ENCODE measurements at regions not wholly inside any gene's neighbourhood (a gene's known extent, or its start where the extent isn't known, plus 50 kb on each side); places are given as distances from the start of the nearest gene placed in this dataset.

GRCh38 chr1:18008081-18008480 is 99.5 kb upstream of the IGSF21 start:
- Histone ChIP-seq H3K36me3 (no peaks in the 10 kb centered on the region), H3K4me1 (no peaks in the 10 kb centered on the region), H3K27ac (no peak overlapping the region), H3K4me3 (no peak overlapping the region), H3K27me3 (no peaks in the 10 kb centered on the region), H3K9me3 (no peaks in the 10 kb centered on the region)
- no peak for DNase-seq (ENCODE audit: low spot score in 2 of 2)
- TF ChIP-seq CTCF (IDR thresholded peaks at IDR 0.05), result no peak
- intact Hi-C loops (cut with DNase I), result no loop called here

- Histone ChIP-seq H3K4me3 (no peak overlapping the region), H3K9me3 (no peaks in the 10 kb centered on the region), H3K4me1 (no peaks in the 10 kb centered on the region), H3K36me3 (no peaks in the 10 kb centered on the region), H3K27ac (no peak overlapping the region), H3K27me3 (no peaks in the 10 kb centered on the region)
- TF ChIP-seq CTCF (IDR thresholded peaks at IDR 0.05), result no peak
- no peak for DNase-seq (ENCODE audit: low spot score in 2 of 2)
- intact Hi-C loops (cut with DNase I), result no loop called here
These were observed 98.5 kb upstream of the IGSF21 start for GRCh38 chr1:18009055-18009454.

- H3K4me3 ChIP-seq, result no peak overlapping the region
- no peaks in the 10 kb centered on the region for H3K4me1 ChIP-seq
- intact Hi-C loops (cut with DNase I), result no loop called here
- H3K36me3 ChIP-seq, result no peaks in the 10 kb centered on the region
- H3K27ac ChIP-seq, result no peak overlapping the region
- no peaks in the 10 kb centered on the region for H3K27me3 ChIP-seq
- no peak for DNase-seq (ENCODE audit: low spot score in 2 of 2)
- TF ChIP-seq CTCF (IDR thresholded peaks at IDR 0.05), result no peak
- no peaks in the 10 kb centered on the region for H3K9me3 ChIP-seq
These were observed 98.1 kb upstream of the IGSF21 start for GRCh38 chr1:18009478-18009961.

GRCh38 chr1:18010408-18010807 is 97.2 kb upstream of the IGSF21 start:
- Histone ChIP-seq H3K36me3 (no peaks in the 10 kb centered on the region), H3K27ac (no peak overlapping the region), H3K4me3 (no peak overlapping the region), H3K4me1 (no peaks in the 10 kb centered on the region), H3K27me3 (no peaks in the 10 kb centered on the region), H3K9me3 (no peaks in the 10 kb centered on the region)
- intact Hi-C loops (cut with DNase I), result no loop called here
- no peak for DNase-seq (ENCODE audit: low spot score in 2 of 2)
- no peak for TF ChIP-seq CTCF (IDR thresholded peaks at IDR 0.05)

GRCh38 chr1:18010945-18011344 is 96.7 kb upstream of the IGSF21 start:
- DNase-seq (ENCODE audit: low spot score in 2 of 2), result no peak
- intact Hi-C loops (cut with DNase I), result no loop called here
- Histone ChIP-seq H3K36me3 (no peaks in the 10 kb centered on the region), H3K27ac (no peak overlapping the region), H3K9me3 (no peaks in the 10 kb centered on the region), H3K4me1 (no peaks in the 10 kb centered on the region), H3K27me3 (no peaks in the 10 kb centered on the region), H3K4me3 (no peak overlapping the region)
- no peak for TF ChIP-seq CTCF (IDR thresholded peaks at IDR 0.05)

GRCh38 chr1:18011703-18012102 is 95.9 kb upstream of the IGSF21 start:
- TF ChIP-seq CTCF (IDR thresholded peaks at IDR 0.05), result no peak
- H3K27ac ChIP-seq, result no peak overlapping the region
- no peaks in the 10 kb centered on the region for H3K9me3 ChIP-seq
- no peaks in the 10 kb centered on the region for H3K27me3 ChIP-seq
- no peak for DNase-seq (ENCODE audit: low spot score in 2 of 2)
- H3K4me3 ChIP-seq, result no peak overlapping the region
- intact Hi-C loops (cut with DNase I), result no loop called here
- no peaks in the 10 kb centered on the region for H3K4me1 ChIP-seq
- H3K36me3 ChIP-seq, result no peaks in the 10 kb centered on the region
